Astrocyte (in vitro differentiated cells and primary cell): ENCODE measurements at regions not wholly inside any gene's neighbourhood (a gene's known extent, or its start where the extent isn't known, plus 50 kb on each side); places are given as distances from the start of the nearest gene placed in this dataset.

Experiments
- DNase-seq: peaks from one replicate; pipeline ENCODE4 v3.0.0-alpha.2; 2010; ENCODE audit warnings: low read depth
- FAIRE-seq: peaks from 2 replicates; lab custom pipeline; 2011; peaks lifted over from hg19 to GRCh38; lab: Jason Lieb, UNC
- H2AFZ ChIP-seq: 2 replicates; pipeline ENCODE4 v1.6.0; 2012; ENCODE audit warnings: low read depth, low read length, inconsistent platforms
- H3K27ac ChIP-seq: 2 replicates; pipeline ENCODE4 v1.5.1; 2011; ENCODE audit warnings: low read depth, low read length, inconsistent platforms
- H3K27me3 ChIP-seq: 2 replicates; pipeline ENCODE4 v1.6.0; 2011; ENCODE audit warnings: low read length, inconsistent platforms; ENCODE audit not compliant: insufficient read depth
- H3K36me3 ChIP-seq: 2 replicates; pipeline ENCODE4 v1.5.1; 2011; ENCODE audit warnings: low read length, inconsistent platforms; ENCODE audit not compliant: insufficient read depth
- H3K4me1 ChIP-seq: 2 replicates; pipeline ENCODE4 v1.5.1; 2011; ENCODE audit warnings: low read length, inconsistent platforms; ENCODE audit not compliant: insufficient read depth
- H3K4me2 ChIP-seq: 2 replicates; pipeline ENCODE4 v1.6.0; 2012; ENCODE audit warnings: low read length, inconsistent platforms
- H3K4me3 ChIP-seq: 2 replicates; pipeline ENCODE4 v1.5.1; 2011; ENCODE audit warnings: low read depth, mild to moderate bottlenecking, low read length, inconsistent platforms; ENCODE audit not compliant: insufficient read depth
- H3K79me2 ChIP-seq: 2 replicates; pipeline ENCODE4 v1.6.0; 2012; ENCODE audit warnings: mild to moderate bottlenecking, low read length, inconsistent platforms; ENCODE audit not compliant: insufficient read depth
- H3K9ac ChIP-seq: 2 replicates; pipeline ENCODE4 v1.6.0; 2012; ENCODE audit warnings: mild to moderate bottlenecking, low read length, inconsistent platforms
- H3K9me3 ChIP-seq: 2 replicates; pipeline ENCODE4 v1.5.1; 2012; ENCODE audit warnings: low read depth, mild to moderate bottlenecking, low read length, inconsistent platforms; ENCODE audit not compliant: insufficient read depth
- H4K20me1 ChIP-seq: 2 replicates; pipeline ENCODE4 v1.6.0; 2012; ENCODE audit warnings: low read length, inconsistent platforms; ENCODE audit not compliant: insufficient read depth
- H3K27ac Mint-ChIP-seq: one replicate; pipeline ENCODE4 v1.8.0; 2021; ENCODE audit warnings: mild to moderate bottlenecking, mixed read lengths; ENCODE audit not compliant: unreplicated experiment
- H3K27me3 Mint-ChIP-seq: one replicate; pipeline ENCODE4 v1.8.0; 2021; ENCODE audit warnings: low read depth, mixed read lengths; ENCODE audit not compliant: unreplicated experiment
- H3K36me3 Mint-ChIP-seq: one replicate; pipeline ENCODE4 v1.8.0; 2021; ENCODE audit warnings: low read depth, mixed read lengths; ENCODE audit not compliant: unreplicated experiment
- H3K4me1 Mint-ChIP-seq: one replicate; pipeline ENCODE4 v1.8.0; 2021; ENCODE audit warnings: low read depth, mixed read lengths; ENCODE audit not compliant: unreplicated experiment
- H3K4me3 Mint-ChIP-seq: one replicate; pipeline ENCODE4 v1.8.0; 2021; ENCODE audit warnings: mild to moderate bottlenecking, moderate library complexity, mixed read lengths; ENCODE audit not compliant: unreplicated experiment
- H3K9me3 Mint-ChIP-seq: one replicate; pipeline ENCODE4 v1.8.0; 2021; ENCODE audit warnings: mild to moderate bottlenecking, mixed read lengths; ENCODE audit not compliant: unreplicated experiment
- CTCF ChIP-seq: IDR thresholded peaks from 2 replicates; pipeline ENCODE4 v1.5.1; 2011; ENCODE audit warnings: low read depth, mild to moderate bottlenecking, inconsistent platforms, low read length, moderate library complexity; ENCODE audit not compliant: insufficient read depth
- EZH2 ChIP-seq: IDR thresholded peaks from 2 replicates; pipeline ENCODE4 v1.6.1; 2012; ENCODE audit warnings: mild to moderate bottlenecking, low read length, inconsistent platforms; ENCODE audit not compliant: insufficient read depth

- Mint-ChIP-seq H3K4me1 (peaks cover 13% of the 10 kb centered on the region), H3K27me3 (no peaks in the 10 kb centered on the region), H3K9me3 (no peaks in the 10 kb centered on the region), H3K27ac (no peak overlapping the region), H3K36me3 (no peaks in the 10 kb centered on the region), H3K4me3 (no peak overlapping the region)
- no peak overlapping the region for H3K4me2 ChIP-seq
- TF ChIP-seq EZH2 (no peak), CTCF (no peak)
- H4K20me1 ChIP-seq, result no peaks in the 10 kb centered on the region
- no peak for DNase-seq
- H3K4me1 ChIP-seq, result peaks cover 4% of the 10 kb centered on the region
- no peaks in the 10 kb centered on the region for H3K27me3 ChIP-seq
- no peak overlapping the region for H3K9ac ChIP-seq
- no peaks in the 10 kb centered on the region for H3K79me2 ChIP-seq
- no peak for FAIRE-seq
- H3K4me3 ChIP-seq, result no peak overlapping the region
- H3K36me3 ChIP-seq, result no peaks in the 10 kb centered on the region
- H2AFZ ChIP-seq, result no peak overlapping the region
- H3K9me3 ChIP-seq, result no peaks in the 10 kb centered on the region
- H3K27ac ChIP-seq, result no peak overlapping the region
Measured at GRCh38 chr13:106287351-106287750, 248.1 kb downstream of the EFNB2 start.

GRCh38 chr13:106286811-106287210 is 248.7 kb downstream of the EFNB2 start:
- Mint-ChIP-seq H3K4me1 (peaks cover 13% of the 10 kb centered on the region), H3K9me3 (no peaks in the 10 kb centered on the region), H3K36me3 (no peaks in the 10 kb centered on the region), H3K27me3 (no peaks in the 10 kb centered on the region), H3K27ac (no peak overlapping the region), H3K4me3 (no peak overlapping the region)
- Histone ChIP-seq H2AFZ (no peak overlapping the region), H3K27me3 (no peaks in the 10 kb centered on the region), H3K9me3 (no peaks in the 10 kb centered on the region), H3K36me3 (no peaks in the 10 kb centered on the region), H4K20me1 (no peaks in the 10 kb centered on the region), H3K27ac (no peak overlapping the region), H3K79me2 (no peaks in the 10 kb centered on the region), H3K4me3 (no peak overlapping the region), H3K9ac (no peak overlapping the region), H3K4me1 (peaks cover 4% of the 10 kb centered on the region), H3K4me2 (no peak overlapping the region)
- no peak for FAIRE-seq
- TF ChIP-seq CTCF, result no peak
- TF ChIP-seq EZH2, result no peak
- no peak for DNase-seq

- Mint-ChIP-seq H3K9me3 (no peaks in the 10 kb centered on the region), H3K27me3 (no peaks in the 10 kb centered on the region), H3K36me3 (no peaks in the 10 kb centered on the region), H3K4me3 (no peak overlapping the region), H3K27ac (no peak overlapping the region), H3K4me1 (peaks cover 8% of the 10 kb centered on the region)
- Histone ChIP-seq H3K4me3 (no peak overlapping the region), H3K4me1 (no peaks in the 10 kb centered on the region), H3K27ac (no peak overlapping the region), H3K27me3 (no peaks in the 10 kb centered on the region), H3K9me3 (no peaks in the 10 kb centered on the region), H4K20me1 (no peaks in the 10 kb centered on the region), H3K79me2 (no peaks in the 10 kb centered on the region), H3K36me3 (no peaks in the 10 kb centered on the region), H3K9ac (no peak overlapping the region), H2AFZ (no peak overlapping the region), H3K4me2 (no peak overlapping the region)
- TF ChIP-seq CTCF (no peak), EZH2 (no peak)
- peak; percentile 9 for FAIRE-seq
- no peak for DNase-seq
Measured at GRCh38 chr13:106284358-106284757, 251.1 kb downstream of the EFNB2 start.
